Ishikawa (cell line): ENCODE measurements at regions not wholly inside any gene's neighbourhood (a gene's known extent, or its start where the extent isn't known, plus 50 kb on each side); places are given as distances from the start of the nearest gene placed in this dataset.

Experiments
- CEBPB ChIP-seq: IDR thresholded peaks from 2 replicates; pipeline ENCODE4 v1.6.1; 2012
- CREB1 ChIP-seq: IDR thresholded peaks from 2 replicates; pipeline ENCODE4 v1.6.1; 2012; ENCODE audit warnings: low read depth
- EGR1 ChIP-seq: IDR thresholded peaks from 2 replicates; pipeline ENCODE4 v1.6.1; 2012
- TAF1 ChIP-seq: IDR thresholded peaks from 2 replicates; pipeline ENCODE4 v1.6.1; 2012; ENCODE audit warnings: low read depth, mild to moderate bottlenecking
- ZBTB7A ChIP-seq: IDR thresholded peaks from 2 replicates; pipeline ENCODE4 v1.6.1; 2012; ENCODE audit warnings: low read depth
- TF ChIP-seq, protein P1 (sequence below): IDR thresholded peaks from 2 replicates; pipeline ENCODE4 v1.6.1; 2012; ENCODE audit warnings: low read depth, mild to moderate bottlenecking

DNA sequence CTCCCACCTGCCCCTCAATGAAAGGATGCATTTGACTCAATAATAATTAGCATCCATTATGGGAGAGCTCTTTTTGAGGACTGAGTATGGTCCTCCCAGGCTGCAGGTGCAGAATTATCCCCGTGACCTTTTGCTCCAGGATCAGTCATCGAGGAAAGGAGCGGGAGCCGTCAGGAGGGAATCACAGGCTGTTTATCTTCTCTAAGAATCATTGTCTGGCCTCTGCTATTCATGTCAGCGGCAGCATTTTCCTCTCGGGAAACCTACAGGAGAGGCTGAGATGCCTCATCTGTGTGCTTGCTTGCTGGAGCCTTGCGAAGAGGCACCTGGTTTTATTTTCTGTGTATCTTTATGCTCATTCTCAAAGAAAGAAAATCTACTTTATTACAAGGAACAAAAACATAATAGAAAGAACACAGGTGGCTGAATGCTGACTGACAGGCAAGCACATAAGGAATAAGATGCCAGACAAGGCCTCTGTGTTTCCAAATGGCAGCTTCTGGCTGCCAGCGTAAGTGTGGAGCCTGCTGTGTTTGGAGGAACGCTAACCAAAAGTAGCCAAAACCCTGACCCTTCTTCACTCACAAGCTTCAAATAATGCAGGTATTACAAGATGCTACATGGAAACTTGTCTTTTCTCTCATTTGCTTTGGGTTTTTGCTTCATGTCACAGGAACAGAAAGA lies 539.1 kb upstream of the MARCKS start:
- no peak for TF ChIP-seq ZBTB7A
- no peak for TF ChIP-seq TAF1
- TF ChIP-seq, protein P1, sequence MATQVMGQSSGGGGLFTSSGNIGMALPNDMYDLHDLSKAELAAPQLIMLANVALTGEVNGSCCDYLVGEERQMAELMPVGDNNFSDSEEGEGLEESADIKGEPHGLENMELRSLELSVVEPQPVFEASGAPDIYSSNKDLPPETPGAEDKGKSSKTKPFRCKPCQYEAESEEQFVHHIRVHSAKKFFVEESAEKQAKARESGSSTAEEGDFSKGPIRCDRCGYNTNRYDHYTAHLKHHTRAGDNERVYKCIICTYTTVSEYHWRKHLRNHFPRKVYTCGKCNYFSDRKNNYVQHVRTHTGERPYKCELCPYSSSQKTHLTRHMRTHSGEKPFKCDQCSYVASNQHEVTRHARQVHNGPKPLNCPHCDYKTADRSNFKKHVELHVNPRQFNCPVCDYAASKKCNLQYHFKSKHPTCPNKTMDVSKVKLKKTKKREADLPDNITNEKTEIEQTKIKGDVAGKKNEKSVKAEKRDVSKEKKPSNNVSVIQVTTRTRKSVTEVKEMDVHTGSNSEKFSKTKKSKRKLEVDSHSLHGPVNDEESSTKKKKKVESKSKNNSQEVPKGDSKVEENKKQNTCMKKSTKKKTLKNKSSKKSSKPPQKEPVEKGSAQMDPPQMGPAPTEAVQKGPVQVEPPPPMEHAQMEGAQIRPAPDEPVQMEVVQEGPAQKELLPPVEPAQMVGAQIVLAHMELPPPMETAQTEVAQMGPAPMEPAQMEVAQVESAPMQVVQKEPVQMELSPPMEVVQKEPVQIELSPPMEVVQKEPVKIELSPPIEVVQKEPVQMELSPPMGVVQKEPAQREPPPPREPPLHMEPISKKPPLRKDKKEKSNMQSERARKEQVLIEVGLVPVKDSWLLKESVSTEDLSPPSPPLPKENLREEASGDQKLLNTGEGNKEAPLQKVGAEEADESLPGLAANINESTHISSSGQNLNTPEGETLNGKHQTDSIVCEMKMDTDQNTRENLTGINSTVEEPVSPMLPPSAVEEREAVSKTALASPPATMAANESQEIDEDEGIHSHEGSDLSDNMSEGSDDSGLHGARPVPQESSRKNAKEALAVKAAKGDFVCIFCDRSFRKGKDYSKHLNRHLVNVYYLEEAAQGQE, result no peak
- no peak for TF ChIP-seq EGR1
- no peak for TF ChIP-seq CREB1
- no peak for TF ChIP-seq CEBPB
